ENCODE measurements at regions not wholly inside any gene's neighbourhood (a gene's known extent, or its start where the extent isn't known, plus 50 kb on each side); places are given as distances from the start of the nearest gene placed in this dataset.

GRCh38 chr7:155193716-155194115 is 104.0 kb upstream of the INSIG1 start:
- Histone ChIP-seq H3K79me2 (ENCODE audit: low read depth) (no peaks in the 10 kb centered on the region), H3F3A (ENCODE audit: insufficient read depth, low read depth) (no peaks in the 10 kb centered on the region), H3K27me3 (ENCODE audit: insufficient read depth, low read depth) (peaks cover 59% of the 10 kb centered on the region), H3K4me1 (replicated peaks; ENCODE audit: insufficient read depth) (0 out of 2 replicates have a peak, but pooled peaks cover 5% of the 10 kb centered on the region), H3K4me2 (no peak overlapping the region), H3K36me3 (ENCODE audit: low read depth) (no peaks in the 10 kb centered on the region), H4K20me1 (ENCODE audit: insufficient read depth) (no peaks in the 10 kb centered on the region), H3K4me3 (no peak overlapping the region), H3K9me3 (ENCODE audit: insufficient read depth, low read depth) (peaks cover 16% of the 10 kb centered on the region), H2AFZ (no peak overlapping the region), H3K27ac (no peak overlapping the region), H3K9me2 (ENCODE audit: insufficient read depth) (no peaks in the 10 kb centered on the region)
- ChIA-PET CTCF (interaction anchor here (0.7 kb wide), 1 partner anchor 623 kb away, joined by 3 read pairs; no protein-coding TSS in a partner anchor), POLR2A (ENCODE audit: unreplicated experiment) (no interaction called here)
- TF ChIP-seq EZH2 (IDR thresholded peaks at IDR 0.05; ENCODE audit: low read depth) (no peak), CTCF (conservative IDR thresholded peaks at IDR 0.05) (no peak)
- no TSS peak for BruUV-seq (replicated peaks)
- intact Hi-C loops (cut with micrococcal nuclease; ENCODE audit: unreplicated experiment), result loop anchor here (5.0 kb wide), 2 partner anchors 191 to 266 kb away; partner anchors contain the start of gene PAXIP1
- no peak for DNase-seq

DNA sequence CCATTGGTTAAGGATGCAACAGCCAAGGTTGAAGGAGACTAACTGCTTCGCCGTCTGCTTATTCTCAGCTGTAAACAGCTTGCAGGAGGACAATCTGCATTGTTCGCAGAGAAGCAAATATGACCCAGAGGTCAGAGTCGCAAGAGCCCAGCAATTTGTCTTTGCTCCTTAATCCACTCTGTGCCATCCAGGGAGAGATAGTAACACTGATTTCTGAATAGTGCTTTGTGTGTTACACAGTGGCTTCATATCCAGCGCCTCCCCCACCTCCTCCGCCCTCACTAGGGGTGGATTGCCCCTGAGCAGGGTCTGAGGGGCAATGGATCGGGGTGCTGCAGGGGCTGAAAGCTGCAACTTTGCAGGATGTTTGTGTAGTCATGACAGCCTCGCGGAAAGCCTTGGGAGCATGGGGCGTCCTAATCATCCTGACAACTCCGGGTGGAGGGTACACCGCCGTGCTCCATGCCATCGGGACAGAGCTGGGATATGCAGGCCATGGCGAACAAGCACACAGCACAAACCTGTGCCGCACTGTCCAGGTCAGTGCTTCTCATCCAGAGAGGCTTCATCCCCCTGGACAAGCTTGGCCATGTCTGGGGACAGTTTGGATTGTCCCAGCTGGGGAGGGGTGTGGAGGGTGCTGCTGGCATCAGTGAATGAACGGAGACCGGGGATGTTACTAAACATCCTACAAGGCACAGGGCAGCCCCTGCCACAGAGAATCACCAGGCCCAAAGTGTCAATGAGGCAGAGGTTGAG is 103.1 kb upstream of the INSIG1 start:
- Histone ChIP-seq H2AFZ (no peak overlapping the region), H3K9me3 (ENCODE audit: insufficient read depth, low read depth) (peaks cover 16% of the 10 kb centered on the region), H3K27ac (no peak overlapping the region), H3K27me3 (ENCODE audit: insufficient read depth, low read depth) (peaks cover 59% of the 10 kb centered on the region), H3F3A (ENCODE audit: insufficient read depth, low read depth) (no peaks in the 10 kb centered on the region), H3K4me1 (replicated peaks; ENCODE audit: insufficient read depth) (0 out of 2 replicates have a peak, but pooled peaks cover 1% of the 10 kb centered on the region), H3K36me3 (ENCODE audit: low read depth) (no peaks in the 10 kb centered on the region), H3K79me2 (ENCODE audit: low read depth) (no peaks in the 10 kb centered on the region), H3K4me2 (no peak overlapping the region), H3K4me3 (no peak overlapping the region), H3K9me2 (ENCODE audit: insufficient read depth) (no peaks in the 10 kb centered on the region), H4K20me1 (ENCODE audit: insufficient read depth) (no peaks in the 10 kb centered on the region)
- intact Hi-C loops (cut with micrococcal nuclease; ENCODE audit: unreplicated experiment), result loop anchor here (5.0 kb wide), 2 partner anchors 192 to 267 kb away; partner anchors contain the start of gene PAXIP1
- ChIA-PET CTCF (no interaction called here), POLR2A (ENCODE audit: unreplicated experiment) (no interaction called here)
- BruUV-seq (replicated peaks), result no TSS peak
- no peak for TF ChIP-seq EZH2 (IDR thresholded peaks at IDR 0.05; ENCODE audit: low read depth)
- TF ChIP-seq CTCF (conservative IDR thresholded peaks at IDR 0.05), result no peak
- DNase-seq, result no peak

DNA sequence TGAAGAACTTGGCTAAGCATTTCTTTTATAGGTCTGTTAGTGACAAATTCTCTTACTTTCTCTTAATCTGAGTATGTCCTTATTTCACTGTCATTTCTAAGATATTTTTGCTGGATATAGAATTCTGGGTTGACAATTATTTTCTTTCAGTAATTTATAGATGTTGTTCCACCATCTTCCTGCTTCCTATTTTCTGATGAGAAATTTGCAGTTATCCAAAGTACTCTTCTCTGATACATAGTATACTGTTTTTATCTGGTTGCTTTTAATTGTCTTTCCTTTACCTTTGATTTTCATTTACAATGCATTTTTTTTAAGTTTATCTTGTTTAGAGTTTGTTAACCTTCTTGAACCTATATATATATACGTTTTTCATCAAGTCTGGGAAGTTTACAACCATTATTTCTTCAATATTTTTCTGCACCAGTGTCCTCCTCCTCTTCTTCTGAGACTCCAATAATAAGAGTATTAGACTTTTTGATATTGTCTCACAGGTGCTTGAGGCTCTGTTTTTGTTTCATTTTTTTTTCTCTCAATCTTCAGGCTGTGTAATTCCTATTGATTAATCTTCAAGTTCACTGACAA is 101.6 kb upstream of the INSIG1 start:
- Histone ChIP-seq H3F3A (ENCODE audit: insufficient read depth, low read depth) (no peaks in the 10 kb centered on the region), H3K4me1 (replicated peaks; ENCODE audit: insufficient read depth) (no peaks in the 10 kb centered on the region), H2AFZ (no peak overlapping the region), H3K9me3 (ENCODE audit: insufficient read depth, low read depth) (peaks cover 16% of the 10 kb centered on the region), H3K9me2 (ENCODE audit: insufficient read depth) (no peaks in the 10 kb centered on the region), H3K27me3 (ENCODE audit: insufficient read depth, low read depth) (peaks cover 59% of the 10 kb centered on the region), H3K27ac (no peak overlapping the region), H4K20me1 (ENCODE audit: insufficient read depth) (no peaks in the 10 kb centered on the region), H3K36me3 (ENCODE audit: low read depth) (no peaks in the 10 kb centered on the region), H3K4me3 (no peak overlapping the region), H3K79me2 (ENCODE audit: low read depth) (no peaks in the 10 kb centered on the region), H3K4me2 (no peak overlapping the region)
- no TSS peak for BruUV-seq (replicated peaks)
- ChIA-PET CTCF (no interaction called here), POLR2A (ENCODE audit: unreplicated experiment) (no interaction called here)
- DNase-seq, result no peak
- intact Hi-C loops (cut with micrococcal nuclease; ENCODE audit: unreplicated experiment), result no loop called here
- TF ChIP-seq CTCF (conservative IDR thresholded peaks at IDR 0.05) (no peak), EZH2 (IDR thresholded peaks at IDR 0.05; ENCODE audit: low read depth) (no peak)
